GM21515 (cell line): ENCODE measurements at regions not wholly inside any gene's neighbourhood (a gene's known extent, or its start where the extent isn't known, plus 50 kb on each side); places are given as distances from the start of the nearest gene placed in this dataset.
"Not testable (repeated sequence)": the region's sequence is repeated elsewhere in the genome, so short reads cannot be mapped to it uniquely, and the experiment has no call there.

Experiments
- ATAC-seq: cut with Tn5 transposase; IDR thresholded peaks from one replicate; pipeline ENCODE4 v1.9.1; 2021; ENCODE audit not compliant: unreplicated experiment

DNA sequence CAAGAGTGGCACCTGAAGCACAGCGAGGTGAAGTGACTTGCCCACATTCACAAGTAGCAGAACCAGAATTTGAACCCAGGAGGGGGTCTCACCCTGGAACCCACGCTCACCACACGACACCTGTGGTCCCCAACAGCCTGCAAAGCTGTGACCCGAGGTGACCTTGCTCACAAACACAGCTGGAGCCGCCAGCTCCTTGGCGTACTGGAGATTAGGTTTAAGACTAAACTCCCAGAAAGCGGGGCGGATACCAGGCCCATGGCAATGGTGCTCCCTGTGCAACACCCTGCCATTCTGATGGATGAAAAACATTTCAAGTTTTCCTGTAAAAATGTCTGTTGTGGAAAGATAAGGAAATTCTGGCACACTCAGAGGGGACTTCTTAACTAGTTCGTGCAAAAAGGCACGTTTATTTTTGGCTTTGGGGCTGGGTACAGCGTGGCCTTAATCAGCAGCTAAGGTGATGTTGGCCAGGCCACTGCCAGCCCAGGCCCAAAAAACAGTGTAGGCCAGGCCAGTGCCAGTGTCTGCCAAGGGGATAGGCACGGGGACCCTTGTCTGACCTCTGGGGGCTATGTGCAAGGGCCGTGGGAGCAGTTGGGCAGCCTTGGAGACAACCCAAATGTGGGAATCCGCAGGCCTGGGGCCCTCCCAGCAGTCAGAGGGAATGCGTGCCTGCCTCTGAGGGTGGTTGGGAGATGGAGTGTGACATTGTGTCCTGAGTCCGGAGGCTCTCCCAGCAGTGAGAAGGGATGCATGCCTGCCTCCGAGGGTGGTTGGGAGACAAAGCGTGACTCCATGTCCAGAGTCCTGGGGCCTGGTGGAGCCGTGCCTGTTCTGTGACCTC lies 185.0 kb upstream of the HS6ST1 start:
- ATAC-seq: no peak

GRCh38 chr2:128504246-128505149 lies 185.8 kb upstream of the HS6ST1 start:
- ATAC-seq: no peak

GRCh38 chr2:128505150-128505490 lies 186.5 kb upstream of the HS6ST1 start:
- no peak for ATAC-seq

DNA sequence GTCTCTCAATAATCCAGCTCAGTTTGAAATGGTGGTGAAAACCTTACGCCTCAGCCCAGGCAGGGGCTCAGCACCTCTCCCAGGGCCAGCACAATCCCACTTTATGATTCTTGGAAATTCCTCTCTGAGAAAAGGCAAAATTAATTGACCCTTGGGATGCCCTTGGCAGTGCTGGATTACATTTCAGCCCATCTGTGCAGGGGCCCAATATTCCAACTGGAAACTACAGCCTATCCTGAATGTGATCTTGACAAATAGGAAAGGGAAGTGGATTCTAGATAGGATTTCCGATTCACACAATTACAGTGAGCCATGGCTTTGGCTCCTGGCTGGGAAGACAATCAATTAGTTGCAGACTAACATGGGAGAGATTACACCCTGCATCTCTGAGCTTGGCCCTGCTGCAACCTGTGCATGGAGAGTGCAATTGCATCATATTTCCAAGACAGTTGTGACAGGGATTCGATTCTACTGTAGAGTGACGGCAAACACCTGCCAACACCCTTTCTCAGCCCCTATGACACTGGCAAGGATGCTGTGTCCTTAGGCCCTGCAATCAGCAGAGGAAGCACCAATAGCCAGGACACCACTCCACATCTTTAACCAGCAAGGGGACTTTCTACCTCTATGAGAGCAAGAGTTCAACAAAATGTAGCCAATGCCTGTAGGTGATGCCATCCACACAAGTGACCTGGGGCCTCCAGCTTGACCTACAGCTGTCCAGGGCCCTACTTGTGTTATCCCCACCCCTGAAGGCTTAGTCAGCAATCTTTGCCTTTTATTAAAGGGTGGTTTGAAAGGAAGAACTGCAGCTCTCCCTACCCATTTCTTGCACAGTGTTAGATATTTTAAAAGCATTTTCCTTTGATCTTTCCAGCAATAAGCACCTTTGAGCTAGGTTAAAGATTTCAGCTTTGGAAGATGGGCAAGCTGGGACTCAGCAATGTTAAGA lies 187.2 kb upstream of the HS6ST1 start:
- ATAC-seq: no peak

DNA sequence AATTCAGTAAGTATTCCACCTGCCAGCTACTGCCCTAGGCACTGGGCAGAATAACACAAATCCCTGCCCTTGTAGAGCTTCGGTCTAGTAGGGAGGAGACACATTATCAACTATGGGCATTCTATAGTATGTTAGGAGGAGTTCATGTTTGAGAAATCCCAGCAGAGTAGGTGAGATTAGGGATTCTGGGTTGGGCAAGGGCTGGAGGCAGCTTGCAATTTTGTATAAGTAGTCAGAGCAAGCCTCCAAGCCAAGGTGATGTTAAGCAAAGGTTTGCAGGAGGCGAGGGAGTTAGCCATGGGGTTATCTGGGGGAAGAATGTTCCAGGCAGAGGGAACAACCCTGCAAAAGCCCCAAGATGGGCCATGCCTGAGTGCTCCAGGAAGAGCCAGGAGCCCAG lies 187.9 kb upstream of the HS6ST1 start:
- ATAC-seq: no peak

- no peak for ATAC-seq
Measured at GRCh38 chr2:128510701-128511397, 192.2 kb upstream of the HS6ST1 start.

GRCh38 chr2:128511731-128512378 lies 193.2 kb upstream of the HS6ST1 start:
- no peak for ATAC-seq

GRCh38 chr2:128512379-128513115 lies 193.9 kb upstream of the HS6ST1 start:
- ATAC-seq: no peak

- no peak for ATAC-seq
Measured at GRCh38 chr2:128513116-128513960, 194.7 kb upstream of the HS6ST1 start.

DNA sequence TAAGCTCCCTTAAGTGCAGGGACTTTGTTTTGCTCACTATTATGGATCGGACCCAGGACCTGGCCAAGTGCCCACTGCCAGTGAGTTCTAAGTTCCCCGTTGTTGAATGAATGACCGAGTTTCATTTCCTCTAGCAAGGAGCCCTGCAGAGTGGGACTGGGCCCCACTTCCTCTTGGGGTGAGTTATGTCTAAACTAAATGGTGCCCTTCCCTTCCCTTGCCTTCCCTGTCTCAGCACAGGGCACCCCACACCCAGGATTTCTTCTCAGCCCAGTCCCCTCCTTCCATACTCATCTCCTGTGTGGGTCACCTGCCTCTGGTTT lies 195.3 kb upstream of the HS6ST1 start:
- ATAC-seq: peak; percentile 73

DNA sequence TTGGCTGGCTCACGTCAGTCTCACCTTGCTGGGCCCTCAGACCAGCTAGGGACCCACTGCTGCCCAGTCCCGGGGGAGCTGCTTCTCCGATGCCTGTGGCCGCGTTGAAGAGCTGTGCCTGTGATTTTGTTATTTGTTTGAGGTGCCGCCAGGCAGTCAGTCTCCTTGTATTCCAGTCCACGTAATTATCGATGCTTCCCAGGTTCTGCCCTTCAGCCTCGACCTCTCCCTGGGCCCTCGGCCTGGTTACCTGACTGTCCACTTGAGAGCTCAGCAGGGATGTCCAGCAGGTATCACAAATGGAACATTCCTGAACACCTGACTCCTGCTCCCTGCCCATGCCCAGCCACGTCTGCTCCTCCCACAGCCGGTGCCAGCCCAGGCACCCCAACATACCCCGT lies 195.9 kb upstream of the HS6ST1 start:
- ATAC-seq: no peak

GRCh38 chr2:128516938-128517337 lies 198.3 kb upstream of the HS6ST1 start:
- no peak for ATAC-seq

DNA sequence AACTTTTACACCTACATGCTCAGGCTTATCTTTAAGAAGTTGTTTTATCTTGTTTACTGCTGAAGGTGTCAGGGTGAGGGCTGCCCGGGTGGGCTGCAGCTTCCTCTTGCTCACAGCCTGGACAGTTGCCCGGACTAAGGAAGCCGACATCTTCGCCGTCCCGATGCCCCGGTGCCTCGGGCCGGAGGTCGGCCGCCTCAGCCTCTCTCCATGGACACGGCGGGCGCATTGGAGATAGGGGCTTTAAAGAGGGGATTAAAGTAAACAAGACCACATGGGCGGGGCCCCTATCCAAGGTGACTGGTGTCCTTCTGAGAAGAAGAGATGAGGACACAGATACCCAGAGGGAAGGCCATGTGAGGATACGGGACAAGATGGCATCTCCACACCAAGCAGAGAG lies 200.4 kb upstream of the HS6ST1 start:
- ATAC-seq: not testable (repeated sequence)

- ATAC-seq: no peak
Measured at GRCh38 chr2:128519517-128520215, 201.0 kb upstream of the HS6ST1 start.

- ATAC-seq: no peak
Measured at GRCh38 chr2:128520340-128520739, 201.7 kb upstream of the HS6ST1 start.

DNA sequence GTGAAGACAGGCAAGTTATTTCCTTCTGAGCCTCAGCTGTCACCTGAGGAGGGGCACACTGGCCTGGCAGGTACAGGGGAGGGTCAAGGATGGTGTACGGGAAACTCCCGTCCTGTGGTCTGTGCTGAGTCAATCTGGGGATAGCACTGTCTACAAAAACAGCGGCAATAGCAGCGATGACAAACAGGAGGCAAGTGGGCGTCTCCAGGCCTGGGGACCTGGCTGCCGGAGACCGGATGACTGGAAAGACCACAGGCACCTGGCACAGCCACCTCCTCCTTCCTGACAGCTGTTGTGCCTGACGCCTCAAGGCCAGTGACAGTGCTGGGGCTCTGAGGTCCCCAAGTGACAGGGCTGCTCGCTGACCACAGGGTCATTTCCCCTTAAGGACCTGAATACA lies 202.1 kb upstream of the HS6ST1 start:
- ATAC-seq: peak; percentile 78

DNA sequence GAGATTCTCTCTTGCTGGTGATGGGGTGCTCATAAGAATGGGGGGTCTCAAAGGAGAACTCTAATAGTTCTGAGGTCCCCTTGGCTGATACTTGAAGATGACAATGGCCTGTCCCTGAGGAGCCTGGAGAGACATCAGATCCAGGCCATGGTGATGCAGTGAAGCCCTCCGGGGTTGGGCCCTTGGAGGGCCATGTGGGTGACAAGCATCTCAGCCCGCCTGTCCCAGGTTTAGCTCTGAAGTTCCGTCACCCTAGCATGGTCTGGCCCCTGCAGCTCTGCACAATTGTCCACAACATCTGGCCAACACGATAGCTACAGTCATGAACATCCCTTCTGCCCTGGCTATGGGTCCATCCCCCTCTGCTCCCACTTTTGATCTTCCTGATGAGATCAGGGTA lies 202.8 kb upstream of the HS6ST1 start:
- ATAC-seq: no peak

- ATAC-seq: no peak
Measured at GRCh38 chr2:128522829-128523228, 204.2 kb upstream of the HS6ST1 start.
